GM13977 (cell line): ENCODE measurements at regions not wholly inside any gene's neighbourhood (a gene's known extent, or its start where the extent isn't known, plus 50 kb on each side); places are given as distances from the start of the nearest gene placed in this dataset.

Experiments
- DNase-seq: peaks from one replicate; pipeline ENCODE4 v3.0.0; 2012; ENCODE audit warnings: low spot score
- CTCF ChIP-seq: IDR thresholded peaks from 2 replicates; pipeline ENCODE4 v1.5.1; 2012; ENCODE audit warnings: mild to moderate bottlenecking, control low read depth; ENCODE audit not compliant: insufficient read depth; ENCODE audit errors: extremely low read depth, missing control alignments
- in situ Hi-C: fragments of 300-500 bp; cut with MboI; formaldehyde crosslinking; loops from one replicate; pipeline ENCODE4 v1.12.0; 2022; ENCODE audit warnings: low sequenced_read_pairs, low pct_unique_long_range_greater_than_20kb, mixed read lengths, inconsistent platforms; ENCODE audit not compliant: unreplicated experiment

- in situ Hi-C loops, result no loop called here
- TF ChIP-seq CTCF, result no peak
- no peak for DNase-seq
These were observed 787.6 kb downstream of the BRD1 start for GRCh38 chr22:49040111-49040510.

GRCh38 chr22:49039625-49040024 lies 788.0 kb downstream of the BRD1 start:
- in situ Hi-C loops, result no loop called here
- DNase-seq, result no peak
- no peak for TF ChIP-seq CTCF

GRCh38 chr22:49037701-49038245 lies 789.9 kb downstream of the BRD1 start:
- TF ChIP-seq CTCF, result no peak
- no peak for DNase-seq
- in situ Hi-C loops, result no loop called here

GRCh38 chr22:49036513-49036912 lies 791.2 kb downstream of the BRD1 start:
- no peak for DNase-seq
- no peak for TF ChIP-seq CTCF
- in situ Hi-C loops, result no loop called here

- in situ Hi-C loops, result no loop called here
- no peak for DNase-seq
- no peak for TF ChIP-seq CTCF
These were observed 791.7 kb downstream of the BRD1 start for GRCh38 chr22:49035818-49036457.

GRCh38 chr22:49034836-49035817 lies 792.5 kb downstream of the BRD1 start:
- no peak for DNase-seq
- TF ChIP-seq CTCF, result no peak
- in situ Hi-C loops, result no loop called here
